ENCODE measurements at regions not wholly inside any gene's neighbourhood (a gene's known extent, or its start where the extent isn't known, plus 50 kb on each side); places are given as distances from the start of the nearest gene placed in this dataset.

DNA sequence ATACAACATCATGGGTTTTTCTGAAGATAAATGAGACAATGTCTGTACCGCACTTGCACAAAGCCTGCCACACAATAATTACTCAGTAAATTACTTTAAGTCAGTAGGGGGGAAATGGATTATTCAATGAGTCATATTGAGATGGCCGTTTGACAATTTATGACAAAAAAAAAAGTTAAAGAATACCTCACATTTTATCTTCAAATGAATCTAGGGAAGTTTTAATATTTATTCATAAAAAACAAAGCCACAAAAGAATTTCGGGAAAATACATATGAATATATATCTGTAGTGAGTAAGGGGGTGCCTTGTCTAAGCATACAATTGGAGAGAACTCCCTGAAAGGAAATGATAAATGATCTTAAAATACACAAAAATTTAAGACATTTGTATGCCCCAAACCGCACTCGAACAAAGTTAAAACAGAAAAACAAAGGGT, 197.0 kb upstream of the SLC7A11 start:
- Histone ChIP-seq H3K27me3 (ENCODE audit: control insufficient read depth, insufficient read depth, low read length) (no peaks in the 10 kb centered on the region), H3K9ac (ENCODE audit: low read depth, low read length) (no peak overlapping the region), H3K4ac (ENCODE audit: low read depth, low read length) (no peak overlapping the region), H3K56ac (ENCODE audit: extremely low read depth, insufficient read depth, low read length) (no peak overlapping the region), H2BK15ac (ENCODE audit: low read depth, low read length) (no peak overlapping the region; the same call in 2 of the 3 replicates), H2AFZ (replicated peaks; ENCODE audit: low read length, poor library complexity) (no peak overlapping the region), H2BK5ac (ENCODE audit: low read depth, low read length, poor library complexity, severe bottlenecking) (no peak overlapping the region), H4K91ac (ENCODE audit: insufficient read depth, low read depth, low read length) (no peak overlapping the region), H3K36me3 (ENCODE audit: control insufficient read depth, insufficient read depth, low read length) (no peaks in the 10 kb centered on the region), H2BK20ac (ENCODE audit: low read depth, low read length) (no peak overlapping the region), H3K23ac (ENCODE audit: low read depth, low read length) (no peak overlapping the region), H3K79me1 (ENCODE audit: low read depth in 1 of 2, low read length in 2 of 2) (no peaks in the 10 kb centered on the region), H3K4me3 (ENCODE audit: insufficient read depth, low read depth, low read length) (no peak overlapping the region), H3K9me1 (ENCODE audit: insufficient read depth, low read length) (no peaks in the 10 kb centered on the region), H3K27ac (ENCODE audit: insufficient read depth, low read length) (no peak overlapping the region), H2AK9ac (replicated peaks; ENCODE audit: low read depth, low read length, poor library complexity) (no peak overlapping the region), H2AK5ac (ENCODE audit: low read depth, low read length) (no peak overlapping the region), H3K18ac (ENCODE audit: low read depth, low read length) (no peak overlapping the region), H3K4me2 (ENCODE audit: low read depth, low read length) (no peak overlapping the region), H4K5ac (ENCODE audit: low read depth, low read length) (no peak overlapping the region), H4K8ac (ENCODE audit: low read depth in 2 of 2, low read length in 2 of 2) (no peak overlapping the region), H3K4me1 (ENCODE audit: control insufficient read depth, insufficient read depth, low read length) (peaks cover 2% of the 10 kb centered on the region; the same call in 1 of the 2 replicates), H4K20me1 (ENCODE audit: insufficient read depth, low read length) (no peaks in the 10 kb centered on the region), H3K9me3 (ENCODE audit: control insufficient read depth, insufficient read depth, low read length) (0 out of 2 replicates have a peak, but pooled peaks cover 3% of the 10 kb centered on the region), H3K14ac (replicated peaks; ENCODE audit: low read depth, low read length) (no peak overlapping the region), H2BK120ac (ENCODE audit: low read depth, low read length) (no peak overlapping the region)
- peak; percentile 4 for DNase-seq
- ChIA-PET POLR2A (ENCODE audit: unreplicated experiment) (no interaction called here), CTCF (no interaction called here)
- ATAC-seq (ENCODE audit: low read depth), result no peak; the same call in 1 of the 2 replicates
- dilution Hi-C loops (cut with HindIII; ENCODE audit: low sequenced_read_pairs, unreplicated experiment), result no loop called here
- BruUV-seq (replicated peaks), result no TSS peak
- in situ Hi-C loops (cut with MboI; ENCODE audit: low sequenced_read_pairs), result no loop called here
- intact Hi-C loops (cut with micrococcal nuclease), result no loop called here
- no peak for TF ChIP-seq MXI1 (IDR thresholded peaks at IDR 0.05; ENCODE audit: borderline replicate concordance, low read depth, low read length)
- no peak for TF ChIP-seq USF2 (IDR thresholded peaks at IDR 0.05; ENCODE audit: low read depth, low read length)
- no peak for TF ChIP-seq MAZ (IDR thresholded peaks at IDR 0.05; ENCODE audit: borderline replicate concordance, low read depth, low read length)
- no peak for TF ChIP-seq CTCF (conservative IDR thresholded peaks at IDR 0.05; ENCODE audit: low read depth, low read length)
- TF ChIP-seq SMC3 (IDR thresholded peaks at IDR 0.05; ENCODE audit: low read depth, low read length), result no peak
- TF ChIP-seq NFE2L2 (IDR thresholded peaks at IDR 0.05; ENCODE audit: low read depth, low read length), result no peak
- no peak for TF ChIP-seq RCOR1 (IDR thresholded peaks at IDR 0.05; ENCODE audit: insufficient replicate concordance, low read length)
- TF ChIP-seq FOS (IDR thresholded peaks at IDR 0.05; ENCODE audit: low read depth, low read length), result no peak
- no CpG with 5 or more reads among the region's 5 CpGs for WGBS, 2 experiments (ENCODE audit: extremely low coverage in 2 of 2, insufficient read length in 1 of 2)
